ENCODE measurements at regions not wholly inside any gene's neighbourhood (a gene's known extent, or its start where the extent isn't known, plus 50 kb on each side); places are given as distances from the start of the nearest gene placed in this dataset.

DNA sequence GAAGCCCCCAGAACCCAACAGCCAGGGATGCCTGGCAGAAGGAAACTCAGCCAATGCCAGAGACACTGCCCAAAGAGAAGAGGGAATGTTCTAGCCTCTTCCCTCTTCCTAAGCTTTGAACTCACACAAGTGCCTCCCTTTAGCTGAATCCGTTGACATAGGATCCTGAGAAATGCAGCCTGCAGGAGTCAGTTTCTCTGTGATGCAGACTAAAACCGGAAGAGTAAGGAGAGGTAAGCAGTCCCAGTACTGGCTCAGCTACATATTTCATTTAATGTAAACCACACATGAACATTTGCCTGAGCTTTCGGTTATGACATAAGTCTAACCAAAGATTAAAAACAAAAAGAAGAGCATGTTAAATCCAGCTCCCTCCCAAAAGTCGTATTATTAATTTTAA is 768.7 kb downstream of the TBL1XR1 start:
- H3K4me1 ChIP-seq (ENCODE audit: insufficient read depth, low read length, poor library complexity, severe bottlenecking) = no peaks in the 10 kb centered on the region
- no peak overlapping the region for H3K4me2 ChIP-seq (ENCODE audit: low read length)
- H3K27ac ChIP-seq (ENCODE audit: low read depth, low read length, poor library complexity, severe bottlenecking) = no peak overlapping the region
- no peak overlapping the region for H2AFZ ChIP-seq (ENCODE audit: low read length)
- no peaks in the 10 kb centered on the region for H3K9me2 ChIP-seq (ENCODE audit: insufficient read depth, low read length)
- TF ChIP-seq EZH2phosphoT487 (IDR thresholded peaks at IDR 0.05; ENCODE audit: borderline replicate concordance, low read depth, low read length) = no peak
- TF ChIP-seq, protein P1, sequence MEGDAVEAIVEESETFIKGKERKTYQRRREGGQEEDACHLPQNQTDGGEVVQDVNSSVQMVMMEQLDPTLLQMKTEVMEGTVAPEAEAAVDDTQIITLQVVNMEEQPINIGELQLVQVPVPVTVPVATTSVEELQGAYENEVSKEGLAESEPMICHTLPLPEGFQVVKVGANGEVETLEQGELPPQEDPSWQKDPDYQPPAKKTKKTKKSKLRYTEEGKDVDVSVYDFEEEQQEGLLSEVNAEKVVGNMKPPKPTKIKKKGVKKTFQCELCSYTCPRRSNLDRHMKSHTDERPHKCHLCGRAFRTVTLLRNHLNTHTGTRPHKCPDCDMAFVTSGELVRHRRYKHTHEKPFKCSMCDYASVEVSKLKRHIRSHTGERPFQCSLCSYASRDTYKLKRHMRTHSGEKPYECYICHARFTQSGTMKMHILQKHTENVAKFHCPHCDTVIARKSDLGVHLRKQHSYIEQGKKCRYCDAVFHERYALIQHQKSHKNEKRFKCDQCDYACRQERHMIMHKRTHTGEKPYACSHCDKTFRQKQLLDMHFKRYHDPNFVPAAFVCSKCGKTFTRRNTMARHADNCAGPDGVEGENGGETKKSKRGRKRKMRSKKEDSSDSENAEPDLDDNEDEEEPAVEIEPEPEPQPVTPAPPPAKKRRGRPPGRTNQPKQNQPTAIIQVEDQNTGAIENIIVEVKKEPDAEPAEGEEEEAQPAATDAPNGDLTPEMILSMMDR (conservative IDR thresholded peaks at IDR 0.05; ENCODE audit: low read length) = no peak
- H3K4me3 ChIP-seq (ENCODE audit: low read depth, low read length, poor library complexity, severe bottlenecking) = no peak overlapping the region
- H3K79me2 ChIP-seq (ENCODE audit: insufficient read depth, low read depth, low read length) = no peaks in the 10 kb centered on the region
- BruUV-seq (replicated peaks) = no TSS peak
- no peak for DNase-seq (ENCODE audit: low spot score)
- ChIA-PET CTCF (ENCODE audit: unreplicated experiment) (no interaction called here), POLR2A (interaction anchor here (0.5 kb wide), 1 partner anchor 289 kb away, joined by 3 read pairs; no protein-coding TSS in a partner anchor)
- intact Hi-C loops (cut with micrococcal nuclease; ENCODE audit: unreplicated experiment) = no loop called here
- H4K20me1 ChIP-seq (ENCODE audit: insufficient read depth, low read length) = no peaks in the 10 kb centered on the region
- H3K36me3 ChIP-seq (ENCODE audit: insufficient read depth, low read length) = no peaks in the 10 kb centered on the region
- H3K9me3 ChIP-seq (ENCODE audit: low read length) = no peaks in the 10 kb centered on the region

- POLR2A ChIA-PET = no interaction called here
- Histone ChIP-seq H3K4me3 (ENCODE audit: low read depth, low read length, poor library complexity, severe bottlenecking) (no peak overlapping the region), H4K20me1 (ENCODE audit: insufficient read depth, low read length) (no peaks in the 10 kb centered on the region), H3K27ac (ENCODE audit: low read depth, low read length, poor library complexity, severe bottlenecking) (no peak overlapping the region), H3K4me1 (ENCODE audit: insufficient read depth, low read length, poor library complexity, severe bottlenecking) (no peaks in the 10 kb centered on the region), H3K9me2 (ENCODE audit: insufficient read depth, low read length) (no peaks in the 10 kb centered on the region), H3K79me2 (ENCODE audit: insufficient read depth, low read depth, low read length) (no peaks in the 10 kb centered on the region), H3K36me3 (ENCODE audit: insufficient read depth, low read length) (no peaks in the 10 kb centered on the region), H3K9me3 (ENCODE audit: low read length) (no peaks in the 10 kb centered on the region), H3K4me2 (ENCODE audit: low read length) (no peak overlapping the region), H2AFZ (ENCODE audit: low read length) (no peak overlapping the region)
- BruUV-seq (replicated peaks) = no TSS peak
- TF ChIP-seq, protein P1 (conservative IDR thresholded peaks at IDR 0.05; ENCODE audit: low read length) = no peak
- TF ChIP-seq EZH2phosphoT487 (IDR thresholded peaks at IDR 0.05; ENCODE audit: borderline replicate concordance, low read depth, low read length) = no peak
- CTCF ChIA-PET (ENCODE audit: unreplicated experiment) = no interaction called here
- intact Hi-C loops (cut with micrococcal nuclease; ENCODE audit: unreplicated experiment) = no loop called here
- no peak for DNase-seq (ENCODE audit: low spot score)
Observed at GRCh38 chr3:176426371-176426770, 770.9 kb downstream of the TBL1XR1 start.

GRCh38 chr3:176416870-176417269 is 780.4 kb downstream of the TBL1XR1 start:
- DNase-seq (ENCODE audit: low spot score) = no peak
- Histone ChIP-seq H2AFZ (ENCODE audit: low read length) (no peak overlapping the region), H3K36me3 (ENCODE audit: insufficient read depth, low read length) (no peaks in the 10 kb centered on the region), H3K9me2 (ENCODE audit: insufficient read depth, low read length) (no peaks in the 10 kb centered on the region), H4K20me1 (ENCODE audit: insufficient read depth, low read length) (no peaks in the 10 kb centered on the region), H3K4me2 (ENCODE audit: low read length) (no peak overlapping the region), H3K9me3 (ENCODE audit: low read length) (no peaks in the 10 kb centered on the region), H3K4me3 (ENCODE audit: low read depth, low read length, poor library complexity, severe bottlenecking) (no peak overlapping the region), H3K79me2 (ENCODE audit: insufficient read depth, low read depth, low read length) (no peaks in the 10 kb centered on the region), H3K27ac (ENCODE audit: low read depth, low read length, poor library complexity, severe bottlenecking) (no peak overlapping the region), H3K4me1 (ENCODE audit: insufficient read depth, low read length, poor library complexity, severe bottlenecking) (no peaks in the 10 kb centered on the region)
- no peak for TF ChIP-seq EZH2phosphoT487 (IDR thresholded peaks at IDR 0.05; ENCODE audit: borderline replicate concordance, low read depth, low read length)
- TF ChIP-seq, protein P1 (conservative IDR thresholded peaks at IDR 0.05; ENCODE audit: low read length) = no peak
- ChIA-PET POLR2A (interaction anchor here (1.0 kb wide), 1 partner anchor 231 kb away, joined by 3 read pairs; no protein-coding TSS in a partner anchor), CTCF (ENCODE audit: unreplicated experiment) (interaction anchor here (0.6 kb wide), 1 partner anchor 72 kb away, joined by 4 read pairs; no protein-coding TSS in a partner anchor)
- intact Hi-C loops (cut with micrococcal nuclease; ENCODE audit: unreplicated experiment) = no loop called here
- no TSS peak for BruUV-seq (replicated peaks)
